HL-60 (cell line): ENCODE measurements at regions not wholly inside any gene's neighbourhood (a gene's known extent, or its start where the extent isn't known, plus 50 kb on each side); places are given as distances from the start of the nearest gene placed in this dataset.
"Not testable (repeated sequence)": the region's sequence is repeated elsewhere in the genome, so short reads cannot be mapped to it uniquely, and the experiment has no call there.

Experiments
- DNase-seq, 2 experiments: peaks; one replicate each; pipeline ENCODE4 v3.0.0-alpha.2; 2010 to 2020; ENCODE audit warnings: low read depth in 1 of 2, low spot score in 1 of 2
- H3K27ac ChIP-seq: fragments of 250-450 bp; sonication (Bioruptor Pico); replicated peaks from 2 replicates; pipeline ENCODE4 v1.5.1; 2020; ENCODE audit warnings: mild to moderate bottlenecking, moderate library complexity
- H3K27me3 ChIP-seq: fragments of 250-450 bp; sonication (Bioruptor Pico); 2 replicates; pipeline ENCODE4 v1.5.1; 2021; ENCODE audit warnings: mild to moderate bottlenecking, moderate library complexity; ENCODE audit not compliant: insufficient read depth, poor library complexity, severe bottlenecking
- H3K4me3 ChIP-seq: replicated peaks from 2 replicates; pipeline ENCODE4 v1.5.1; 2011; ENCODE audit warnings: mild to moderate bottlenecking, control low read depth, low read length; ENCODE audit not compliant: insufficient read depth
- CTCF ChIP-seq: IDR thresholded peaks from one replicate; pipeline ENCODE4 v1.5.1; 2011; ENCODE audit warnings: low read length, control low read depth, inconsistent platforms; ENCODE audit not compliant: insufficient read depth
- GABPA ChIP-seq: IDR thresholded peaks from 2 replicates; pipeline ENCODE4 v1.6.1; 2012; ENCODE audit warnings: low read depth
- POLR2AphosphoS5 ChIP-seq: IDR thresholded peaks from 2 replicates; pipeline ENCODE4 v1.6.1; 2012; ENCODE audit warnings: low read depth
- REST ChIP-seq: IDR thresholded peaks from 2 replicates; pipeline ENCODE4 v1.6.1; 2012; ENCODE audit warnings: low read depth; ENCODE audit not compliant: insufficient replicate concordance
- SPI1 ChIP-seq: IDR thresholded peaks from 2 replicates; pipeline ENCODE4 v1.6.1; 2012; ENCODE audit warnings: low read depth, mild to moderate bottlenecking, borderline replicate concordance

- no peak for TF ChIP-seq SPI1
- TF ChIP-seq POLR2AphosphoS5: no peak
- TF ChIP-seq GABPA: no peak
- no peak for TF ChIP-seq CTCF
- no peak for TF ChIP-seq REST
- DNase-seq: no peak
- Histone ChIP-seq H3K27me3 (no peaks in the 10 kb centered on the region), H3K27ac (no peak overlapping the region), H3K4me3 (no peak overlapping the region)
Observed at GRCh38 chr17:33712120-33712519, 419.0 kb upstream of the ASIC2 start.

GRCh38 chr17:33716957-33717356 is 423.9 kb upstream of the ASIC2 start:
- DNase-seq: no peak
- H3K27me3 ChIP-seq: no peaks in the 10 kb centered on the region
- no peak overlapping the region for H3K4me3 ChIP-seq
- TF ChIP-seq GABPA: no peak
- TF ChIP-seq CTCF: no peak
- TF ChIP-seq REST: no peak
- no peak for TF ChIP-seq POLR2AphosphoS5
- H3K27ac ChIP-seq: no peak overlapping the region

GRCh38 chr17:33723736-33724135 is 430.6 kb upstream of the ASIC2 start:
- H3K27me3 ChIP-seq, DNase-seq, H3K4me3 ChIP-seq, H3K27ac ChIP-seq: not testable (repeated sequence)

GRCh38 chr17:33725675-33726271 is 432.7 kb upstream of the ASIC2 start:
- Histone ChIP-seq H3K4me3 (no peak overlapping the region), H3K27ac (no peak overlapping the region), H3K27me3 (no peaks in the 10 kb centered on the region)
- TF ChIP-seq SPI1: no peak
- no peak for TF ChIP-seq POLR2AphosphoS5
- TF ChIP-seq CTCF: peak; percentile 73
- TF ChIP-seq REST: no peak
- no peak for TF ChIP-seq GABPA
- peak; percentile 5 to 25 for DNase-seq
